Pancreas (tissue), 10 donors: ENCODE measurements at regions not wholly inside any gene's neighbourhood (a gene's known extent, or its start where the extent isn't known, plus 50 kb on each side); places are given as distances from the start of the nearest gene placed in this dataset.

ENCODE experiments used
- ATAC-seq, 4 donors: fragments of 200-7000 bp; cut with Tn5 transposase; one replicate each; pipeline versions ENCODE4 v1.8.0 to v1.9.1; 2020; ENCODE audit warnings: mild to moderate bottlenecking in 4 of 4, moderate library complexity in 4 of 4
- DNase-seq, 6 donors: peaks; one replicate each; pipeline ENCODE4 v3.0.0-alpha.2; 2020
- FAIRE-seq: peaks from 2 replicates; lab custom pipeline; 2012; peaks lifted over from hg19 to GRCh38; lab: Jason Lieb, UNC
- H3K27ac ChIP-seq, 4 donors: fragments of 200-600 bp; sonication (generic); 1 replicate in 3 of 4; 2 replicates in 1 of 4; pipeline versions ENCODE4 v1.5.0 to v1.8.0; 2020
- H3K27me3 ChIP-seq, 4 donors: fragments of 200-600 bp; one replicate each; pipeline ENCODE4 v1.8.0; 2021
- H3K36me3 ChIP-seq, 3 donors: fragments of 200-600 bp; sonication (generic) in 1 of 3; one replicate each; pipeline versions ENCODE4 v1.5.0 to v1.8.0; 2020 to 2021
- H3K4me1 ChIP-seq, 3 donors: fragments of 200-600 bp; one replicate each; pipeline ENCODE4 v1.8.0; 2021
- H3K4me3 ChIP-seq, 4 donors: fragments of 200-600 bp; sonication (generic) in 2 of 4; one replicate each; pipeline versions ENCODE4 v1.5.0 to v1.8.0; 2020 to 2021
- H3K9me3 ChIP-seq, 4 donors: fragments of 200-600 bp; one replicate each; pipeline ENCODE4 v1.8.0; 2021
- CTCF ChIP-seq, 4 donors: fragments of 200-600 bp; sonication (generic) in 3 of 4; IDR thresholded peaks; one replicate each; pipeline versions ENCODE4 v1.5.0 to v1.8.0; 2021; ENCODE audit warnings: antibody characterized with exemption in 4 of 4
- WGBS, 2 donors: extraction: QIAGEN DNeasy Blood & Tissue Kit; methylation state at CpG; one replicate each; pipeline ENCODE4 v1.1.7; 2013; 5-methylcytosine and 5-hydroxymethylcytosine counted together
- intact Hi-C, 3 donors: fragments of 100-400 bp; cut with DNase I; formaldehyde crosslinking; loops; one replicate each; pipeline versions ENCODE4 v1.11.1 to v1.14.2; 2022
- donor health status: healthy with polysubstance abuse.
- donor health status: DM: no; HTN: no; CAD: no; lungs with moderate emphysema.
- donor health status: DM: no; HTN: no; CAD: no.
- donor health status: control.
- donor health status: control.
- donor health status: Bipolar disorder and iron deficiency.
- donor health status: DM: yes; HTN: yes; CAD: no.
- donor health status: DM: no; HTN: no; CAD: no.
- donor health status: DM: no; HTN: no; CAD: no.
- donor health status: DM: yes; HTN: yes; CAD: no.

GRCh38 chr5:155631116-155631515 lies 617.6 kb downstream of the KIF4B start:
- DNase-seq, result no peak
- Histone ChIP-seq H3K27ac (no peak overlapping the region), H3K4me1 (no peaks in the 10 kb centered on the region), H3K36me3 (no peaks in the 10 kb centered on the region), H3K27me3 (no peaks in the 10 kb centered on the region), H3K9me3 (no peaks in the 10 kb centered on the region), H3K4me3 (no peak overlapping the region)
- 35 to 40% methylated on average over 3 of the region's 3 CpGs for WGBS, 2 donors
- no peak for ATAC-seq
- no peak for TF ChIP-seq CTCF (IDR thresholded peaks at IDR 0.05)
- FAIRE-seq, result no peak
- intact Hi-C loops, result no loop called here

GRCh38 chr5:155633338-155633957 lies 619.9 kb downstream of the KIF4B start:
- intact Hi-C loops, result no loop called here
- TF ChIP-seq CTCF (IDR thresholded peaks at IDR 0.05), result no peak
- FAIRE-seq, result no peak
- no peaks in the 10 kb centered on the region for H3K4me1 ChIP-seq
- DNase-seq, result peak in 1 of 6 donors; percentile 35
- no peak overlapping the region for H3K27ac ChIP-seq
- ATAC-seq, result no peak
- H3K4me3 ChIP-seq, result no peak overlapping the region
- no peaks in the 10 kb centered on the region for H3K27me3 ChIP-seq
- no peaks in the 10 kb centered on the region for H3K36me3 ChIP-seq
- H3K9me3 ChIP-seq, result no peaks in the 10 kb centered on the region
- WGBS, 2 donors, result 65 to 89% methylated on average over 3 of the region's 3 CpGs

- no peak for TF ChIP-seq CTCF (IDR thresholded peaks at IDR 0.05)
- no peak for FAIRE-seq
Measured at GRCh38 chr5:155649666-155650065, 636.1 kb downstream of the KIF4B start.

GRCh38 chr5:155655569-155655968 lies 642.0 kb downstream of the KIF4B start:
- no peak overlapping the region for H3K27ac ChIP-seq
- H3K27me3 ChIP-seq, result no peaks in the 10 kb centered on the region
- no peak overlapping the region for H3K4me3 ChIP-seq
- intact Hi-C loops, result no loop called here
- TF ChIP-seq CTCF (IDR thresholded peaks at IDR 0.05), result no peak
- FAIRE-seq (no peak), ATAC-seq (no peak), DNase-seq (no peak)
- no peaks in the 10 kb centered on the region for H3K9me3 ChIP-seq
- WGBS, 2 donors, result 65 to 77% methylated on average over 2 of the region's 2 CpGs
- no peaks in the 10 kb centered on the region for H3K4me1 ChIP-seq
- no peaks in the 10 kb centered on the region for H3K36me3 ChIP-seq

More at GRCh38 chr5:155649666-155650065, 636.1 kb downstream of the KIF4B start:
- ATAC-seq (no peak), DNase-seq (no peak)
- intact Hi-C loops, result no loop called here
- Histone ChIP-seq H3K9me3 (no peaks in the 10 kb centered on the region), H3K36me3 (no peaks in the 10 kb centered on the region), H3K27ac (no peak overlapping the region), H3K27me3 (no peaks in the 10 kb centered on the region), H3K4me1 (no peaks in the 10 kb centered on the region), H3K4me3 (no peak overlapping the region)
- WGBS, 2 donors, result 52 to 55% methylated on average over 2 of the region's 2 CpGs

GRCh38 chr5:155661859-155662258 lies 648.3 kb downstream of the KIF4B start:
- Histone ChIP-seq H3K27ac (no peak overlapping the region), H3K27me3 (no peaks in the 10 kb centered on the region), H3K36me3 (no peaks in the 10 kb centered on the region), H3K9me3 (no peaks in the 10 kb centered on the region), H3K4me1 (no peaks in the 10 kb centered on the region), H3K4me3 (no peak overlapping the region)
- no peak for TF ChIP-seq CTCF (IDR thresholded peaks at IDR 0.05)
- FAIRE-seq (no peak), ATAC-seq (no peak), DNase-seq (no peak)
- intact Hi-C loops, result no loop called here
